ENCODE measurements at regions not wholly inside any gene's neighbourhood (a gene's known extent, or its start where the extent isn't known, plus 50 kb on each side); places are given as distances from the start of the nearest gene placed in this dataset.

GRCh38 chr7:68143345-68143744, 1146.7 kb downstream of the TYW1 start:
- TF ChIP-seq PRDM10 (tag by site-specific recombination; IDR thresholded peaks at IDR 0.05) (no peak), ZBTB44 (tag by site-specific recombination; IDR thresholded peaks at IDR 0.05) (no peak)

Data from HEK293 (cell line).